NB4 (cell line): ENCODE measurements at regions not wholly inside any gene's neighbourhood (a gene's known extent, or its start where the extent isn't known, plus 50 kb on each side); places are given as distances from the start of the nearest gene placed in this dataset.
A peak's percentile ranks its signal among the peaks of the same experiment; 100 is the strongest.

ENCODE experiments used
- CTCF ChIP-seq: IDR thresholded peaks from one replicate; pipeline ENCODE4 v1.5.1; 2012; ENCODE audit warnings: low read depth, low read length
- POLR2A ChIP-seq: IDR thresholded peaks from 2 replicates; pipeline ENCODE4 v1.6.1; 2011; ENCODE audit warnings: mild to moderate bottlenecking; ENCODE audit not compliant: insufficient read length; ENCODE audit errors: extremely low read depth
- TF ChIP-seq, protein P1 (sequence below): IDR thresholded peaks from 2 replicates; pipeline ENCODE4 v1.6.1; 2011; ENCODE audit warnings: low read depth, low read length

- peak; percentile 97 for TF ChIP-seq CTCF
- no peak for TF ChIP-seq POLR2A
- TF ChIP-seq, protein P1, sequence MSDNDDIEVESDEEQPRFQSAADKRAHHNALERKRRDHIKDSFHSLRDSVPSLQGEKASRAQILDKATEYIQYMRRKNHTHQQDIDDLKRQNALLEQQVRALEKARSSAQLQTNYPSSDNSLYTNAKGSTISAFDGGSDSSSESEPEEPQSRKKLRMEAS, result no peak
Observed at GRCh38 chr15:97234851-97235610, 725.5 kb upstream of the ARRDC4 start.
